MCF 10A (cell line): ENCODE measurements at regions not wholly inside any gene's neighbourhood (a gene's known extent, or its start where the extent isn't known, plus 50 kb on each side); places are given as distances from the start of the nearest gene placed in this dataset.

Experiments used
- BruUV-seq: library from RNA; stranded (reverse); fragments of 400-500 nt; replicated peaks from 2 replicates; lab custom pipeline; 2021; lab: Mats Ljungman, UMichigan
- CTCF ChIA-PET: fragments of 300-600 bp; sonication (Branson Sonifier 250); formaldehyde crosslinking; extraction: SDS; loops from one replicate; lab custom pipeline; 2021; ENCODE audit warnings: antibody characterized with exemption, inconsistent platforms; lab: Yijun Ruan, JAX
- POLR2A ChIA-PET: fragments of 300-600, 350-650 bp; sonication (Branson Sonifier 250); formaldehyde crosslinking; extraction: SDS; loops from one replicate; lab custom pipeline; 2020; ENCODE audit warnings: antibody characterized with exemption, inconsistent platforms; lab: Yijun Ruan, JAX
- DNase-seq: peaks from one replicate; pipeline ENCODE4 v3.0.0-alpha.2; 2018; ENCODE audit not compliant: unreplicated experiment
- H3K27ac Mint-ChIP-seq: one replicate; pipeline ENCODE4 v1.8.0; 2022; ENCODE audit warnings: mild to moderate bottlenecking, low read depth, mixed read lengths; ENCODE audit not compliant: unreplicated experiment
- H3K27me3 Mint-ChIP-seq: one replicate; pipeline ENCODE4 v1.8.0; 2022; ENCODE audit warnings: mixed read lengths; ENCODE audit not compliant: insufficient read depth, unreplicated experiment
- H3K36me3 Mint-ChIP-seq: one replicate; pipeline ENCODE4 v1.8.0; 2022; ENCODE audit warnings: mild to moderate bottlenecking, moderate library complexity, mixed read lengths; ENCODE audit not compliant: insufficient read depth, unreplicated experiment
- H3K4me1 Mint-ChIP-seq: one replicate; pipeline ENCODE4 v1.8.0; 2022; ENCODE audit warnings: mixed read lengths; ENCODE audit not compliant: insufficient read depth, unreplicated experiment
- H3K4me3 Mint-ChIP-seq: one replicate; pipeline ENCODE4 v1.8.0; 2022; ENCODE audit warnings: mild to moderate bottlenecking, moderate library complexity, mixed read lengths; ENCODE audit not compliant: unreplicated experiment
- H3K9me3 Mint-ChIP-seq: one replicate; pipeline ENCODE4 v1.8.0; 2022; ENCODE audit warnings: mixed read lengths; ENCODE audit not compliant: unreplicated experiment
- CTCF ChIP-seq: fragments of 200-600 bp; IDR thresholded peaks from one replicate; pipeline ENCODE4 v1.8.0; 2022; ENCODE audit warnings: antibody characterized with exemption, mild to moderate bottlenecking; ENCODE audit not compliant: unreplicated experiment
- intact Hi-C: fragments of 100-400 bp; cut with micrococcal nuclease; formaldehyde crosslinking; loops from 2 replicates; pipeline ENCODE4 v1.14.1; 2022

GRCh38 chr12:24021164-24021502 is 71.7 kb upstream of the SOX5 start:
- POLR2A ChIA-PET = interaction anchor here (0.7 kb wide), 1 partner anchor 791 kb away, joined by 3 read pairs; no protein-coding TSS in a partner anchor
- TF ChIP-seq CTCF = no peak
- no peaks in the 10 kb centered on the region for H3K9me3 Mint-ChIP-seq
- intact Hi-C loops = no loop called here
- H3K36me3 Mint-ChIP-seq = no peaks in the 10 kb centered on the region
- BruUV-seq = no TSS peak
- CTCF ChIA-PET = interaction anchor here (0.5 kb wide), 1 partner anchor 569 kb away, joined by 3 read pairs; no protein-coding TSS in a partner anchor
- no peaks in the 10 kb centered on the region for H3K27me3 Mint-ChIP-seq
- H3K4me1 Mint-ChIP-seq = no peaks in the 10 kb centered on the region
- H3K27ac Mint-ChIP-seq = no peak overlapping the region
- DNase-seq = no peak
- no peak overlapping the region for H3K4me3 Mint-ChIP-seq

- H3K27me3 Mint-ChIP-seq = no peaks in the 10 kb centered on the region
- DNase-seq = no peak
- no peak for TF ChIP-seq CTCF
- CTCF ChIA-PET = no interaction called here
- H3K4me3 Mint-ChIP-seq = no peak overlapping the region
- no TSS peak for BruUV-seq
- no peaks in the 10 kb centered on the region for H3K9me3 Mint-ChIP-seq
- intact Hi-C loops = no loop called here
- no peaks in the 10 kb centered on the region for H3K36me3 Mint-ChIP-seq
- H3K27ac Mint-ChIP-seq = no peak overlapping the region
- POLR2A ChIA-PET = interaction anchor here (0.7 kb wide), 1 partner anchor 792 kb away, joined by 3 read pairs; no protein-coding TSS in a partner anchor
- H3K4me1 Mint-ChIP-seq = no peaks in the 10 kb centered on the region
Observed at GRCh38 chr12:24020397-24021163, 71.1 kb upstream of the SOX5 start.

GRCh38 chr12:24015833-24016160 is 66.3 kb upstream of the SOX5 start:
- Mint-ChIP-seq H3K4me1 (no peaks in the 10 kb centered on the region), H3K4me3 (no peak overlapping the region), H3K36me3 (no peaks in the 10 kb centered on the region), H3K9me3 (no peaks in the 10 kb centered on the region), H3K27me3 (no peaks in the 10 kb centered on the region), H3K27ac (no peak overlapping the region)
- no peak for DNase-seq
- no peak for TF ChIP-seq CTCF
- intact Hi-C loops = loop anchor here (10.0 kb wide), 1 partner anchor 819 kb away; no protein-coding TSS in a partner anchor
- CTCF ChIA-PET = interaction anchor here (0.6 to 1.6 kb wide), 3 partner anchors 458 to 763 kb away, joined by 3 to 6 read pairs (median 3); no protein-coding TSS in a partner anchor
- BruUV-seq = no TSS peak
- POLR2A ChIA-PET = interaction anchor here (0.6 kb wide), 1 partner anchor 13 kb away, joined by 3 read pairs; no protein-coding TSS in a partner anchor
